ENCODE measurements at regions not wholly inside any gene's neighbourhood (a gene's known extent, or its start where the extent isn't known, plus 50 kb on each side); places are given as distances from the start of the nearest gene placed in this dataset.
A peak's percentile ranks its signal among the peaks of the same experiment; 100 is the strongest.
"Not testable (repeated sequence)": the region's sequence is repeated elsewhere in the genome, so short reads cannot be mapped to it uniquely, and the experiment has no call there.

DNA sequence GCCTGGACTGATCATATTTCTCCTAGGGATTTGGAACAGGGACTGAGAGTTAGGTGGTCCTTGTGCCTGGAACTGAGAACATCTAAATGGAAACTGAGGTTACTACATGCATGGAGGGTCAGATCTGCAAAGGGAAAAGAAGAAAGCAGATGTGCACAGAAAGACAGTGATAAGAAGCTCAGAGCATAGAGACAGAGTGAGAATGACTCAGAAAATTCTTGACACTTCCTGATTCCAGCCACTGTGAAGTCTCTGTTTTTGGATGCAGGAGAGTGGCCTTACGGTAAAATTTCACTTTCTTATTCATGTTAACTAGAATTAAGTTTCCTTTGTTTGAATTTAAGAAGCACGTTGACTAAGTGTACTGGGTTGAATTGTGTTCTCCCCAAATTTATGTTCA, 241.7 kb downstream of the TMEM26 start:
- WGBS, 3 donors, result 58 to 73% (median 67%) methylated on average over 2 of the region's 2 CpGs
- no peak for FAIRE-seq

DNA sequence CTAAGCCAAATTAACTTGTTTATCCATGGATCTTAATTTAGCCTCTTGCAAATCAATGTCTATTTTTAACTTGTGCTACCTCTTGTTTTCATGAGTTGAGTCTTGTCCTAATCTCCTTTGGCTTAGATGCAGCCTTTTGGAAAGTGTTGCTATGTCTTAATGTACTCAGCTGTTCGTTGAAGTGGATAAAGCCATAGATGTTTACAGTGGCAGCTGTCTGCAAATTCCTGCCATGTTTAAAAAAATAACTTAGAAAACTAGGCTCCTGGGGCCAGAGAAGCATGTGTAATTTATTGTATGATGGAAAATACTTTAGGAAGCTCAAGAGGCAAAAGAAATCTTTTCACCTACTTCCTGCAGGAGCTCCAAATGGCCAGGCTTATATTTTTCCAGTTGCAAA, 253.1 kb upstream of the RHOBTB1 start:
- no peak overlapping the region for H3K4me3 ChIP-seq (ENCODE audit: low read depth in 1 of 3, low read length in 3 of 3)
- H3K9me3 ChIP-seq (ENCODE audit: control insufficient read depth in 2 of 2, insufficient read depth in 1 of 2, low read depth in 1 of 2, low read length in 1 of 2), result peaks cover 0 to 13% of the 10 kb centered on the region in 2 donors
- H3K36me3 ChIP-seq (ENCODE audit: control insufficient read depth in 3 of 3, insufficient read depth in 2 of 3, low read depth in 1 of 3, low read length in 3 of 3), result no peaks in the 10 kb centered on the region
- H3K27ac ChIP-seq (ENCODE audit: low read depth in 1 of 3, low read length in 2 of 3), result no peak overlapping the region
- DNase-seq (peak in 1 of 2 donors; percentile 11), FAIRE-seq (no peak)
- peaks cover 0 to 2% (median 0%) of the 10 kb centered on the region in 3 donors for H3K4me1 ChIP-seq (ENCODE audit: control insufficient read depth in 3 of 3, insufficient read depth in 2 of 3, low read depth in 1 of 3, low read length in 2 of 3)
- H3K27me3 ChIP-seq (ENCODE audit: control insufficient read depth in 3 of 3, insufficient read depth in 3 of 3, low read length in 3 of 3), result no peaks in the 10 kb centered on the region
- WGBS, 3 donors, result 22 to 40% (median 32%) methylated on average over 1 of the region's 1 CpG

More for the DNA sequence above, 241.7 kb downstream of the TMEM26 start:
- Histone ChIP-seq H3K4me3 (ENCODE audit: low read depth in 1 of 3, low read length in 3 of 3) (no peak overlapping the region), H3K27ac (ENCODE audit: low read depth in 1 of 3, low read length in 2 of 3) (no peak overlapping the region), H3K36me3 (ENCODE audit: control insufficient read depth in 3 of 3, insufficient read depth in 2 of 3, low read depth in 1 of 3, low read length in 3 of 3) (no peaks in the 10 kb centered on the region), H3K9me3 (ENCODE audit: control insufficient read depth in 2 of 2, insufficient read depth in 1 of 2, low read depth in 1 of 2, low read length in 1 of 2) (no peaks in the 10 kb centered on the region), H3K4me1 (ENCODE audit: control insufficient read depth in 3 of 3, insufficient read depth in 2 of 3, low read depth in 1 of 3, low read length in 2 of 3) (no peaks in the 10 kb centered on the region), H3K27me3 (ENCODE audit: control insufficient read depth in 3 of 3, insufficient read depth in 3 of 3, low read length in 3 of 3) (no peaks in the 10 kb centered on the region)
- DNase-seq, result no peak

DNA sequence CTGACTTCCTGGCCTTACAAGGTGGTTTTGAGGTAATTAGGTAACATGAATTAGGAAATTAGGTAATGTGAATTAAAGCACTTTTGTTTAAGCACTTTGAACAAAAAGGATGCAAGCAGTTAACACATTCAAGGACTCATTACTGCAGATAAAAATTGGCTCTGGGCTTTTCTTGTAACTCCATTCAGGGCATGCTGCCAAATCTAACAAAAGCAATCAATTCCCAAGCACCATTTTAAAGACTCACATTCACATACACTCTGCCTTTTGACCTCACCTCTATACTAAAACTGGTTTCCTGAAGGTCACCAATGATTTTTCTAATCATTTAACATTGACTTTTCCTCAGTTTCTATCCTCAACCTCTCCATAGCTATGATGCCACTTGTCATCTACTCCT, 251.2 kb upstream of the RHOBTB1 start:
- Histone ChIP-seq H3K27me3 (ENCODE audit: control insufficient read depth in 3 of 3, insufficient read depth in 3 of 3, low read length in 3 of 3) (no peaks in the 10 kb centered on the region), H3K36me3 (ENCODE audit: control insufficient read depth in 3 of 3, insufficient read depth in 2 of 3, low read depth in 1 of 3, low read length in 3 of 3) (no peaks in the 10 kb centered on the region), H3K4me3 (ENCODE audit: low read depth in 1 of 3, low read length in 3 of 3) (no peak overlapping the region), H3K27ac (ENCODE audit: low read depth in 1 of 3, low read length in 2 of 3) (no peak overlapping the region), H3K9me3 (ENCODE audit: control insufficient read depth in 2 of 2, insufficient read depth in 1 of 2, low read depth in 1 of 2, low read length in 1 of 2) (peaks cover 0 to 14% of the 10 kb centered on the region in 2 donors), H3K4me1 (ENCODE audit: control insufficient read depth in 3 of 3, insufficient read depth in 2 of 3, low read depth in 1 of 3, low read length in 2 of 3) (peaks cover 0 to 2% (median 0%) of the 10 kb centered on the region in 3 donors)
- DNase-seq, result no peak
- no peak for FAIRE-seq

DNA sequence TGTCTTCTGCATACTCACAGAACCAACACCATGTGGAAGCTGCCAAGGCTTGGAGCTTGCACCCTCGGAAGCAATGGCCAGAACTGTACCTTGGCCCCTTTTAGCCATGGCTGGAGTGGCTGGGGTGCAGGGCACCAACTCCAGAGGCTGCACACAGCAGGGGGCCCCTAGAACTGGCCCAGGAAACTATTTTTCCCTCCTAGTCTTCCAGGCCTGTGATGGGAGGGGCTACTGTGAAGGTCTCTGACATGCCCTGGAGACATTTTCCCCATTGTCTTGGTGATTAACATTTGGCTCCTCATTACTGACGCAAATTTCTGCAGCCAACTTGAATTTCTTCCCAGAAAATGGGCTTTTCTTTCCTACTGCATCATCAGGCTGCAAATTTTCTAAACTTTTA, 248.6 kb upstream of the RHOBTB1 start:
- not testable (repeated sequence) for FAIRE-seq; H3K27me3 ChIP-seq (ENCODE audit: control insufficient read depth in 3 of 3, insufficient read depth in 3 of 3, low read length in 3 of 3); DNase-seq; H3K4me3 ChIP-seq (ENCODE audit: low read depth in 1 of 3, low read length in 3 of 3); H3K27ac ChIP-seq (ENCODE audit: low read depth in 1 of 3, low read length in 2 of 3); H3K36me3 ChIP-seq (ENCODE audit: control insufficient read depth in 3 of 3, insufficient read depth in 2 of 3, low read depth in 1 of 3, low read length in 3 of 3)
- Histone ChIP-seq H3K9me3 (ENCODE audit: control insufficient read depth in 2 of 2, insufficient read depth in 1 of 2, low read depth in 1 of 2, low read length in 1 of 2) (peaks cover 0 to 14% of the 10 kb centered on the region in 2 donors), H3K4me1 (ENCODE audit: control insufficient read depth in 3 of 3, insufficient read depth in 2 of 3, low read depth in 1 of 3, low read length in 2 of 3) (peaks cover 0 to 10% (median 2%) of the 10 kb centered on the region in 3 donors)
- WGBS, 3 donors, result 64 to 96% (median 75%) methylated on average over 2 of the region's 2 CpGs

DNA sequence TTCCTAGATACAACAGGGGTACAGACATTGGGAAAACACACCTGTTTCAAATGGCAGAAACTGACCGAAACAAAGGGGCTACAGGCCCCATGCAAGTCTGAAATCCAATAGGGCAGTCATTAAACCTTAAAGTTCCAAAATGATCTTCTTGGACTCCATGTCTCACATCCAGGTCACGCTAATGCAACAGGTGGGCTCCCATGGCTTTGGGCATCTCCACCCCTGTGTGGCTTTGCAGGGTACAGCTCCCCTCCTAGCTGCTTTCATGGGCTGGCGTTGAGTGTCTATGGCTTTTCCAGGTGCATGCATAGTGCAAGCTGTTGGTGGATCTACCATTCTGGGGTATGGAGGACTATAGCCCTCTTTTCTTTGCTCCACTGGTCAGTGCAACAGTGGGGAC, 248.1 kb upstream of the RHOBTB1 start:
- H3K27ac ChIP-seq (ENCODE audit: low read depth in 1 of 3, low read length in 2 of 3), result no peak overlapping the region
- no peaks in the 10 kb centered on the region for H3K36me3 ChIP-seq (ENCODE audit: control insufficient read depth in 3 of 3, insufficient read depth in 2 of 3, low read depth in 1 of 3, low read length in 3 of 3)
- H3K4me1 ChIP-seq (ENCODE audit: control insufficient read depth in 3 of 3, insufficient read depth in 2 of 3, low read depth in 1 of 3, low read length in 2 of 3), result peaks cover 0 to 11% (median 2%) of the 10 kb centered on the region in 3 donors
- FAIRE-seq (no peak), DNase-seq (no peak)
- WGBS, 3 donors, result 87 to 91% (median 90%) methylated on average over 3 of the region's 3 CpGs
- no peaks in the 10 kb centered on the region for H3K27me3 ChIP-seq (ENCODE audit: control insufficient read depth in 3 of 3, insufficient read depth in 3 of 3, low read length in 3 of 3)
- H3K4me3 ChIP-seq (ENCODE audit: low read depth in 1 of 3, low read length in 3 of 3), result no peak overlapping the region
- peaks cover 0 to 14% of the 10 kb centered on the region in 2 donors for H3K9me3 ChIP-seq (ENCODE audit: control insufficient read depth in 2 of 2, insufficient read depth in 1 of 2, low read depth in 1 of 2, low read length in 1 of 2)

DNA sequence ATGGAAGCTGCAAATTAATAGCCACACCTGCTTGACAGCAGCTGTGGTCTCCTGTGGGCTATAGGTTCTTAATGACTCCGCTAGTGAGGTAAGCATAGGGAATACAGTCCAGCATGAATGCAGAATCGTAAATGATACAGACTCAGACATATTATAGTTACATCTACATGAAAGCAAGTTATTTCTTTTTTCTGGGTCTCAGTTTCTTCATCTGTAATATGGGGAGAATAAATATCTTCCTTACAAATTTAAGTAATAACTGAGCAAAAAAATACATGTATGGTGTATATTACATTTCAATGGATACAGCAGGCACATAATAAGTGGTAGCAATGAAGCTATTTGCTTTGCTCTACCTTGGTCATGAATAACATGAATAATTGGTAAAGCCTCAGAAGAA, 245.9 kb upstream of the RHOBTB1 start:
- no peaks in the 10 kb centered on the region for H3K36me3 ChIP-seq (ENCODE audit: control insufficient read depth in 3 of 3, insufficient read depth in 2 of 3, low read depth in 1 of 3, low read length in 3 of 3)
- H3K9me3 ChIP-seq (ENCODE audit: control insufficient read depth in 2 of 2, insufficient read depth in 1 of 2, low read depth in 1 of 2, low read length in 1 of 2), result peaks cover 0 to 14% of the 10 kb centered on the region in 2 donors
- no peak for FAIRE-seq
- H3K4me1 ChIP-seq (ENCODE audit: control insufficient read depth in 3 of 3, insufficient read depth in 2 of 3, low read depth in 1 of 3, low read length in 2 of 3), result peaks cover 0 to 11% (median under 1%) of the 10 kb centered on the region in 3 donors
- H3K27ac ChIP-seq (ENCODE audit: low read depth in 1 of 3, low read length in 2 of 3), result no peak overlapping the region
- WGBS, 3 donors, result 91 to 94% (median 92%) methylated on average over 2 of the region's 2 CpGs
- no peak overlapping the region for H3K4me3 ChIP-seq (ENCODE audit: low read depth in 1 of 3, low read length in 3 of 3)
- H3K27me3 ChIP-seq (ENCODE audit: control insufficient read depth in 3 of 3, insufficient read depth in 3 of 3, low read length in 3 of 3), result no peaks in the 10 kb centered on the region
- DNase-seq, result no peak

DNA sequence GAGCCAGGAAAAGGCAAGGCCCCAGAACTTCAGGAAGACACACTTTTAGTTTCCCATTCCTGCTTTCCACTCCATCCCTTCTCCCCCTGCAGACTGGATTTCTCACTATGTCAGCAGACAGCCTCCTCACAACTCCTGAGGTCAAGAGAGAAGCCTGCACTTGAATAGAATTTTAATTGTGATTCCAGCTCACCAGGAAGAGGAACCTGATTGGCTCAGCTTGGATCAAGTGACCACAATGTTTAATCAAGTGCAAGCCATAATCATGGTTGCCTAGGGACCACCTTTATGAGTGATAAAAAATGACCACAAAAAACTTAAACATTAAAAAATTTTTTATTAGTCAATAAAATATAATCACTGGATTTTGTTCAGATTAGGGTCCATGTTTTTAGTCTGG, 244.7 kb upstream of the RHOBTB1 start:
- DNase-seq (peak in 1 of 2 donors; percentile 13), FAIRE-seq (no peak)
- Histone ChIP-seq H3K4me3 (ENCODE audit: low read depth in 1 of 3, low read length in 3 of 3) (no peak overlapping the region), H3K27me3 (ENCODE audit: control insufficient read depth in 3 of 3, insufficient read depth in 3 of 3, low read length in 3 of 3) (no peaks in the 10 kb centered on the region), H3K27ac (ENCODE audit: low read depth in 1 of 3, low read length in 2 of 3) (no peak overlapping the region), H3K9me3 (ENCODE audit: control insufficient read depth in 2 of 2, insufficient read depth in 1 of 2, low read depth in 1 of 2, low read length in 1 of 2) (peaks cover 0 to 14% of the 10 kb centered on the region in 2 donors), H3K4me1 (ENCODE audit: control insufficient read depth in 3 of 3, insufficient read depth in 2 of 3, low read depth in 1 of 3, low read length in 2 of 3) (peaks cover 0 to 11% (median 0%) of the 10 kb centered on the region in 3 donors), H3K36me3 (ENCODE audit: control insufficient read depth in 3 of 3, insufficient read depth in 2 of 3, low read depth in 1 of 3, low read length in 3 of 3) (no peaks in the 10 kb centered on the region)

DNA sequence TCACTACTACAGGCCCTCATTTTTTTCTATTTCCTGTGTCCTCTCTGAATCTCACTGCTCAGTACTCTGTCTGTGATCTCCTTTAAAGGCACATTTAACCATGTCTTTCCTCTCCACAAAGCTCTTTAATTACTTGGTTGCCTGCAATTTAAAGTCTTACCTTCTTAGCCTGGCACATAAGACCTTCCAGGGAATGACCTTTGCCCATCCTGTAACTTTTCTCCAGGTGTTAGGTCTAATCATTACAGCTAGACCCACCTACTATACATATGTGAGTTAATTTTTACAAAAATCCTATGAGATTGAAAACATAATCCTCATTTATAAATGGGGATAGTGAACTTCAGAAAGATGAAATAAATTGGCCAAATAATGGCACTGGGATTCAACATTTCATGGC, 244.1 kb upstream of the RHOBTB1 start:
- FAIRE-seq (no peak), DNase-seq (peak; percentile 14 to 53)
- Histone ChIP-seq H3K27me3 (ENCODE audit: control insufficient read depth in 3 of 3, insufficient read depth in 3 of 3, low read length in 3 of 3) (no peaks in the 10 kb centered on the region), H3K4me1 (ENCODE audit: control insufficient read depth in 3 of 3, insufficient read depth in 2 of 3, low read depth in 1 of 3, low read length in 2 of 3) (peaks cover 0 to 11% (median 0%) of the 10 kb centered on the region in 3 donors), H3K9me3 (ENCODE audit: control insufficient read depth in 2 of 2, insufficient read depth in 1 of 2, low read depth in 1 of 2, low read length in 1 of 2) (peaks cover 0 to 8% of the 10 kb centered on the region in 2 donors), H3K27ac (ENCODE audit: low read depth in 1 of 3, low read length in 2 of 3) (no peak overlapping the region), H3K36me3 (ENCODE audit: control insufficient read depth in 3 of 3, insufficient read depth in 2 of 3, low read depth in 1 of 3, low read length in 3 of 3) (no peaks in the 10 kb centered on the region), H3K4me3 (ENCODE audit: low read depth in 1 of 3, low read length in 3 of 3) (no peak overlapping the region)

DNA sequence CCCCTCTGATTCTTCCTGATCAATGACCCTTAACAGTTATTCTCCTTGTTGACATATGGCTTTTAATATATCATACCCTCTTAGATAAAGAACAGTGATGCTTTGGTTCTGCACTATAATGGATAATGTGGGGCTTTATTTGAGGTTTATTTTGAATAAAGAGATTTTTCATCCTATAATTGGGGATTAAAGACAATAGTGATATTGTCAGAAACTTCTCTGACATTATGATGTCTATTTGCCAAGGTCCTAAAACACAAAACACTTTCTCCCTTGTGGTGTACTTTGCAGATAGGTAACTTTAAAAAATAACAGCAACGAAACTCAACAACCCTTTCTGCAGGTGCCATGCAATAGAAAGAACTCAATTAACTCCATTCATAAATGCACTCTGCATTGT, 243.6 kb upstream of the RHOBTB1 start:
- H3K27ac ChIP-seq (ENCODE audit: low read depth in 1 of 3, low read length in 2 of 3), result no peak overlapping the region
- WGBS, 3 donors, result 18 to 59% (median 55%) methylated on average over 1 of the region's 1 CpG

More for the DNA sequence above, 243.6 kb upstream of the RHOBTB1 start:
- no peak for DNase-seq
- H3K9me3 ChIP-seq (ENCODE audit: control insufficient read depth in 2 of 2, insufficient read depth in 1 of 2, low read depth in 1 of 2, low read length in 1 of 2), result peaks cover 0 to 6% of the 10 kb centered on the region in 2 donors
- peaks cover 0 to 11% (median 0%) of the 10 kb centered on the region in 3 donors for H3K4me1 ChIP-seq (ENCODE audit: control insufficient read depth in 3 of 3, insufficient read depth in 2 of 3, low read depth in 1 of 3, low read length in 2 of 3)
- no peaks in the 10 kb centered on the region for H3K27me3 ChIP-seq (ENCODE audit: control insufficient read depth in 3 of 3, insufficient read depth in 3 of 3, low read length in 3 of 3)
- FAIRE-seq, result no peak
- H3K36me3 ChIP-seq (ENCODE audit: control insufficient read depth in 3 of 3, insufficient read depth in 2 of 3, low read depth in 1 of 3, low read length in 3 of 3), result no peaks in the 10 kb centered on the region
- no peak overlapping the region for H3K4me3 ChIP-seq (ENCODE audit: low read depth in 1 of 3, low read length in 3 of 3)

Measured in small intestine (tissue), 7 donors.